Activated T-helper 1 cell treated with Interleukin-2 at 50 U/mL for 16 hours (primary cell): ENCODE measurements at regions not wholly inside any gene's neighbourhood (a gene's known extent, or its start where the extent isn't known, plus 50 kb on each side); places are given as distances from the start of the nearest gene placed in this dataset.

Source experiments
- DNase-seq: peaks from one replicate; pipeline ENCODE4 v3.0.0-alpha.2; 2020; ENCODE audit warnings: low read depth

DNA sequence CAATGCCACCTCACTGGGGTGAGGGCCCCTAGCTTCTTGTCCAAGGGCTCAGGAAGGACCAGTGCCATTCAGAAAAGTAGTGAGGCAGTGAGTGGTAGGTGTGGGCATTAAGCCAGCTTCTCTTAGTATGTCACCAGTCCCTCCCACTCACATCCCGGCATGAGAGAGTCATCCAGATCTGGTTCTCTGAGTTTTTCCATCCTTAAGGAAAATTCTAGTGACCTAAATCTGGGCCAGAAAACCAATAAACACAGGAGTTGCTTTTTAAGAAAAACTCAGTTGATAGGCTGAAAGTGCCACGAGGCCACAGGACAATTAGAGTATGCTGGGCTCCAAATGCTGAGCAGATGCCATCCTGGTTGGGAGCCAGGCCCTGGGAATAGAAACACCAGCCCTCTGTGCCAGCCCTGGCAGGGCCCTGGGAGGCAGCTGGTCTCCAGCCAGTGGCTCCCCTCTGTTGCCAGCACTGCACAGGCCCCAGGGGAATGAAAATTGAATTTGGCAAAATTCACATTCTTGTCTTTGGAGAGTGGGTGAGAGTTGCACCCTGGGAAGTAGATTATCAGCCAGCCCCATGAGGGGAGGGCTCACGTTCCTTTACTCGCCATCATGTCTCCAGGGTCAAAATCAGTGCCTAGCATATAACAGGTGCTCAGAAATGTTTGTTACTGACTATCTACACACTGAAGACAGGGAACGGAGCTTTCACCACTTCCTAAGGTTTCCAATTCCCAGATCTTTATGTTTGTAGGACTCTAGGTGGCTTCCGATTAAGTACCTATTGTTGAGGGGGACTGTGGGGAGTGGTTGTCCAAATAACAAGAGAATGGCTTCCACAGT lies 52.8 kb downstream of the FAM43A start:
- DNase-seq, result no peak

DNA sequence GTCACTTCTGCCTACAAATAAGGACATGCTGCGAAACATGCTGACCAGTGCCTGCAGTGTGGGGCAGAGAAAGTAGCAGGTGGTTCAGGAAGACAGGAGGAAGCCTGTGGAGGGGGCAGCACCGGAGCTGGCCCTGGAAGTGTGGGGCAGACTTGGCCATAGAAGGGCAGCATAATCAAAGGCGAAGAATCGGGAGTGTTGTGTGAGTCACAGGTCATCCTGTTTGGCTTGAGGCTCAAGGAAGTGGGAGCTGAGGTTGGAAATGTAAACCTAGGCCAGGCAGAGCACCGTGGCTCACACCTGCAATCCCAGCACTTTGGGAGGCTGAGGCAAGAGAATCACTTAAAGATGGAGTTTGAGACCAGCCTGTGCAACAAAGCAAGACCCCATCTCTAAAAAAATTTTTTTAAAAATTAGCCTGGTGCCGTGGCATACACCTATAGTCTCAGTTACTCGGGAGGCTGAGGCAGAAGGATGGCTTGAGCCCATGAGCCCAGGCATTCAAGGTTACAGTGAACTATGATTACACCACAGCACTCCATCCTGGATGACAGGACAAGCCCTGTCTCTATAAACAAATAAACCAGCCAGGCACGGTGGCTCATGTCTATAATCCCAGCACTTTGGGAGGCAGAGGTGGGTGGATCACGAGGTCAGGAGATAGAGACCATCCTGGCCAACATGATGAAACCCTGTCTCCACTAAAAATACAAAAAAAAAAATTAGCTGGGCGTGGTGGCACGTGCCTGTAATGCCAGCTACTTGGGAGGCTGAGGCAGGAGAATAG lies 54.0 kb downstream of the FAM43A start:
- no peak for DNase-seq

DNA sequence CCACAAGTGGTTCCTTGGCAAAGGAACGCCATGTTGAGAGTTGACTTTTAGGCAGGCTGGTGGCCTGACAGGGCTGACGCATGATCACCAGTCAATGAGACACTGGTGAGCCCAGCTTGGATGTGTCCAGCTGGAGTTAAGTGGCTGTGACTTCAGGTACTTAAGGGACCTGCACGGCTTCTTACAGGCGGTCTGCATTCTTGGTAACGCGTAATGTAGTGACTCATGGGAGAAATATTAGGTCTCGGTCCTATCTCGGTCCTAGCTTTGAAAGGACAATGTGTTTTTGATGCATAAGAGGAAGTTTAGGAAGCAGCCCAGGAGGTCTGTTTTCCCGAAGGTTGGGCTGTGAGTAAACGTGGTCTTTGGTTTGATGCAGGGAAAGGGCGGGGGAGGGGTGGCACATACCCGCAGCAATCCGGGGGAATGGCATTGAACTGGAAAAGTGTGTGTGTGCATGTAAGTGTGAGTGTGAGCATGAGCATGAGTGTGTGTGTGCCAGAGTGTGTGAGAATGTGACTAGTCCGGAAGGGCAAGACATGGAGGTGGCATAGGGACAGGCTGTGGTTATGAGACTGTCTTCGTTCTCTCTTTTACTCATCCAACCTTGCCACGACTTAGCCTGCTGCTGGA lies 55.3 kb downstream of the FAM43A start:
- DNase-seq, result no peak

DNA sequence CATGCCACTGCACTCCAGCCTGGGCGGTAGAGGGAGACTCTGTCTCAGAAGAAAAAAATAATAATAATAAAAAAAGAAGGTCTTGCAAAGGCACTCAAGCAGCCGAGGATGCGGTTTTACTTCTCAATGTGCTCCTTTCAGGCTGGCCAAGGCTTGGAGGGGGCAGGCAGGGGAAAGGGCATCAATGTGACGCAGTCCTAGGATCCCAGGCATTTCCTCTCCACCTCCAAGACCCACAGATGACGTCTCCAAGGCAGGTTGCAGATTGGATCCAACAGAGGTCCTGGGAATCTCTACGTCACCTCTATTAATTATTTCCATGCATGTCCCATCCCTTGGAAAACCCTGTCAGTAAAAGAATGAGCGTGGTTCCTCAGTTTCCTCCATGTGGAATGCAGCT lies 56.2 kb downstream of the FAM43A start:
- DNase-seq, result no peak

DNA sequence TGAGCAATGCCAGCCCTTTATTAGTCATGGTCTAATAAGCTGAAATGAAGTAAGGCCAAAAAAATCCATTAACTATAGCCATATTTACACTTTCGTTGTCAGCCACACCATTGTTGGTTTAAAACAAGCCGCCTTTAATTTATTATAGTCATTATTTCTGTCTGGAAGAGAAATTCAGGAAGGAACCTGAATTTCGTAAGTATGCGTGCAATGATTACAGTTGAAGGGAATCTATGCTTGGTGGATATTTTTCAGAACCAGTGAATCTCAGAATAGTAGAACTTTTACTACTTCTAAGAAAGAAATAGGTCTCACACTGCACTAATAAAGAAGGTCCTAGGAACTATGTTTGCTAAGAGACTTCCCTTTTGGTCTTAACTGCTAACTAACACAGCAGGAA lies 59.1 kb downstream of the FAM43A start:
- DNase-seq, result no peak

DNA sequence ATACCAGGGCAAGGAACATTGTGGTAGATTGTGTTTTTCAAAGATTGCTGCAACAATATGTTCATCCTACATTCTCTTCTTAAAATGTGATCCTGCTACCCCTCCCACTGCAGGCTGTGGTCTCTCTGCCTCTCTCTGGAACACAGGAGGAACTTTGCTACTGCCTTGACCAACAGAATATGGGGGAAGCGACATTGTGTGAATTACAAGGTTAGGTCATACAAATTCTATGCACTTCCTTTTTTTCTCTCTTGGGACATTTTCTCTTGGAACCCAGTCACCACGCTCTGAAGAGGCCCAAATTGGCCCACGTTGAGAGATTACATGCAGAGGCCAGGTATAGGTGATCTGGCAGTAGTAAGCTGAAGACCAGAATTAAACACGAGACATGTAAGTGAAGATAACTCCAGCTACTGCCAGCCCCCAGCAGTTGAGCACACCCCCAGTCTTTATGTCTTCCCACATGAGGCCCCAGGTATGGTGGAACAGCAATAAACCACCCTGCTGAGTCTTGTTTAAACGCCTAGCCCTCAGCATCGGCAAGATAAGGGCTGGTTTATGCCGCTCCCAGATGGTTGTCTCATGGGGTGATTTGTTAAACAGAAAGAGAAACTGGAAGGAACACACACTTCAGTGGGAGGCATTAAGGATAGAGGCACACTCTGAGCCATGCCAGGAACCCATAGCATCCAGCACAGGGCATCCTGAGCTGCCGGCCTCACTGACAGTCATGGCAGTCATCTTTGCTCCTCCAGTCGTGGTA lies 59.9 kb downstream of the FAM43A start:
- DNase-seq, result no peak

DNA sequence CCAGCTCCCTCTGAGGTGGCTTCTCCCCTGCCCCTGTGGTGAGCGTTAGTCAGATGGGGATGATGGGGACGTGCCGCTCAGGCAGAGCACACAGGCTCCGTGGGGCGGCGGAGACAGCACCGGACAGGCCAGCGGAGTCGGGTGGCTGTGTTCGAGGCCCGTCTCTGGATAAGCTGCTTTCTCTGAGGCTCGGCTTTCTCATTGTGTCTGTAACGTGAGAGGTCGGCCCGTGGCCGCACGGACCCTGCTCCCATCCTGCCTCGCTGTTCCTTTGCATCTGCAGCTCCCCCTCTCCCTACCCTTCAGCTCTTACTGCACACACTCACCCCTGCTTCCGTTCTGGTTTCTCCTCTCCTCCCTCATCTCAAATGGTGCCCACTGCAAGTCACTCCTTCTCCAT lies 62.5 kb downstream of the FAM43A start:
- no peak for DNase-seq

DNA sequence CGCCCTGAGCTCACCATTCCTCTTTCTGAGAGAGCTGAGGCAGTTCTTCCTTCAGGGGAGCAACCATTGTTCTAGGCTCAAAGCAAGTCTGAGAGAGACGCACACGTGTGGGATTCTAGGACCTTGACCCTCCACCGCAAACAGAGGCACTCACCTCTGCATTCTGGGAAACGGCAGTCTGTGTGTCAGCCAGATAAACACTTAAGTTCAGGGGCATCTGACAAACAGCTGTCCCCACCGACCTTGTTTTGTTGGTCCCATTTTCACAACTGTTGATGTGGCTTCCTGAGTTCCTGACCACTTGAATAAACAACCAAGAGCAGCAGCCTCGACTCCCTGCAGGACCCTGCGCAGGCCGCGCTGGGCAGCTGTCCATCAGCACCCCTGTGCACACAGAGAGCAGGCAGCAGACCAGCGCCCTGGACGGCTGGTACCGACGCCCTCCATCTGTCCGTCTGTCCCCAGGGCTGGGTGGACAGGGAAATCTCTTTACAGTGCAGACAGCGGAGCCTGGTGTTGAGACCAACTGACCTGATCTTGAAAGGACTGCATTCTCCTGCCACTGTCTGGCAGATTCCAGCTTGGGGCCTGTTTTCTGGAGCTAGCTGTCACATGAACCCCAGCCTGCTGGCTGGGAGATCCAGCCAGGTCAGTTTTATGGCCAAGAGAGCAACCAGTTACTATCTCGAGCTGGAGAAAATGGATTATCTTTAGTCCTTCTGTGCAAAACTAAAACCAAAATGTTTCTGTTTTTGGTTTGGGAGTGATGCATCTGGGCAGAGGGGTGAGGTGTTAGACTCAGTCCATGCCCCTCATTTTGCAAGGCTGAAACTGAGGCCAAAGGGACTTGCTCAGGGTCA lies 64.2 kb downstream of the FAM43A start:
- DNase-seq, result no peak

DNA sequence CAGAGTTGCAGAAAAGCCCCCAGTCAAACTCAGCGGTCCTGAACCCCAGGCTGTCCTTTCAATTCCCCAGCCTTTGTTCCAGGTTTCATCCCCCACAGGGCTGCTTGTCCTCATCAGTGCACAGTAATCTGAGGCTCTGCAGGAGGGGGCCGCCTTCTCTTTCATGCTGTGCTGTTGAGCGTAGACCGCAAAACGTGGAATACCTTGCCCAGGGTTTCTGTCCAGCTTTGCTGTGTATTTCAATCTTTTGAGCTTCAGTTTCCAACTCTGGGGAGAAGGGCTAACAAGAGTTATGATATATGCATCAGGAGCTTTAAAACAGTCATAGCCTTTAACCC lies 64.8 kb downstream of the FAM43A start:
- no peak for DNase-seq

DNA sequence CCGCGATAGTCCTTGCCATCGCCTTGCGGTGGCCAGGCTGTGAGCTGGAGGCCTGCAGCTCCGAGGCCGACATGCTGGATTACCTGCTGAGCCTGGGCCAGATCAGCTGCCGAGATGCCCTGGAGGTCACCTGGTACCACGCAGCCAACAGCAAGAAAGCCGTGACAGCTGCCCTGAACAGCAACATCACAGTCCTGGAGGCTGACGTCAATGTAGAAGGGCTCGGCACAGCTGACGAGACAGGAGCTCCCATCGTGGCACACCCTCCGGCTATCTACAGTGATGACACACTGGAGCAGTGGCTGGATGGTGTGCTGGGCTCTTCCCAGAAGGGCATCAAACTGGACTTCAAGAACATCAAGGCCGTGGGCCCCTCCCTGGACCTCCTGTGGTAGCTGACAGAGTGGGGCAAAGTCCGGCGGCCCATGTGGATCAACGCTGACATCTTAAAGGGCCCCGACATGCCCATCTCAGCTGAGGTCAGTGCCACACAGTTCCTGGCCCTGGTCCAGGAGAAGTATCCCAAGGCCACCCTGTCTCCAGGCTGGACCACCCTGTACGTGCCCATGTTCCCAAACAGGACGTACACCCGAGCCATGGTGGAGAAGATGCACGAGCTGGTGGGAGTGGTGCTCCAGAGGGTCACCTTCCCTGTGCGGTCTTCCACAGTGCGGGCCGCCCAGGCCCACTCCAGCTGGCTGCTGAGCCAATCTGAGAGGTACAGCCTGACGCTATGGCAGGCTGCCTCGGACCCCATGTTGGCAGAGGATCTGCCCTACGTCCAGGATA lies 70.2 kb downstream of the FAM43A start:
- no peak for DNase-seq

DNA sequence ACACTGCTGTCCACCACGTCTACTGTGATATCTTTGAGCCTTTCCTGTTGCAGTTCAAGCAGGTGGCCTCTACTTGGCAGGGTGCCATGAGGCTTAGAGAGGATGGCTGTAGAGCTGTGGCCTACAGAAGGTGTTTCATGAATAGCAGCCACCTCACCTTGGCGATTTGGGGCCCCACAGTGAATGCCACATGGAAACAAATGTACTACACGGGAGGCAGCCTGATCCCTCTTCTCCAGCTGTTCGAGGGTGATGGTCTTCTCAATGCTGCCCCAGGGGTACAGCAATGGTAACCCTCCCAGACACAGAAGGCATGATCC lies 70.7 kb downstream of the FAM43A start:
- no peak for DNase-seq

DNA sequence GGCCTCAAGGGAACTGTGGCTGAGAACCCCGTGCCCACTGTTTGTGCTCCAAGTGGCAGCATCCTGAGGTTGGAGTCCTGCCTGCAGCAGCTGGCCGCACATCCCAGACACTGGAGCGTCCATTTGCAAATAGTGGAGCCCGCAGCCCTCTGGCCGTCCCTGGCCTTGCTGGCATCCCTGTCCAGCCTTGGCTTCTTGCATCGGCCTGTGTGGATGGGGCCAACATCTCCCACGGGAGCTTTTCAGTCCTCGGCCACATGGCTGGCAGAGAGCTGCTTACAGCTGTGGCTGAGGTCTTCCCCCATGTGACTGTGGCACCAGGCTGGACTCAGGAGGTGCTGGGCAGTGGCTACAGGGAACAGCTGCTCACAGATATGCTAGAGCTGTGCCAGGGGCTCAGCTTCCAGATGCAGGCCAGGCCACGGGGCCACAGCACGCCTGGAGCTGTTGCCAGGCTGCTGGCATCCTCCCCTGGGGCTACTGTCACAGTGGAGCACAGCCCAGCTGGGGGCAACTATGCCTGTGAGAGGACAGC lies 71.2 kb downstream of the FAM43A start:
- no peak for DNase-seq

DNA sequence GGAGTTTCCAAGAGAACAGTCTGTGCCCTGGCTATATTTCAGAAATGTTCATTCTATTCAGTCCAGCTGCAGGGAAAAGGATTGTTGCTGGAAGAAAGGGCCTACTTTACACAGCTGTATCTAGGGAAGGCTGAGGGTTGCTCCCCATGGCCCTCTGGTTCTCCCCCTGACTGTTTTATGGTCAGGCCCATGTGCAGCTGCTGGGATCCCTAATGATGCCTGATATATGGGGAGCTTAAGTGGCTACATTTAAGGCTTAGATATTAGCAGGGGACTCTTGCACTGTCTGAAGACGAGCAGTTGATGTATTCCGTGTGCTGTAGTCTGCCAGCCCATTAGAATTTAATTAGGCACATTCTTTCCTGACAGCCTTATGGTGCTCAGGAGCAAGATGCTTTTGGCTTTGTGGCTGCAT lies 72.0 kb downstream of the FAM43A start:
- no peak for DNase-seq

DNA sequence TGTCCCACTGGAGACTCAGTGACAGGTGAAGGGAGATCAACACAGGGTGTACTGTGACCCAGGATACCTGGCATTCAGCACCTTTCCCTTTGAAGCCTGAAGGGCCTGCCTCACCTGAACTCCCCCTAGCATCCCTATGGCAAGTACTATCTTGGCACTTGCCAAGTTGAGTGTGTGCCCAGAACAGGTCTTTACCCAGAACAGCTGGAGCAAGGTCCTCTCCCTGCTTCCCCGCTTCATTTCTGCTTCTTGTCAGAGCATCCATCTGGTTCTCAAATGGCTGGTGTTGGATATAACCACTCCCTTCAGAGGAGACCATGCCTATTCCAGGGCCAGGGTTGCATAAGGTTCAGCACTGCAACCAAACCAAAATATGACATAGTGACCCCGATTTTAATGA lies 73.0 kb downstream of the FAM43A start:
- DNase-seq, result no peak

DNA sequence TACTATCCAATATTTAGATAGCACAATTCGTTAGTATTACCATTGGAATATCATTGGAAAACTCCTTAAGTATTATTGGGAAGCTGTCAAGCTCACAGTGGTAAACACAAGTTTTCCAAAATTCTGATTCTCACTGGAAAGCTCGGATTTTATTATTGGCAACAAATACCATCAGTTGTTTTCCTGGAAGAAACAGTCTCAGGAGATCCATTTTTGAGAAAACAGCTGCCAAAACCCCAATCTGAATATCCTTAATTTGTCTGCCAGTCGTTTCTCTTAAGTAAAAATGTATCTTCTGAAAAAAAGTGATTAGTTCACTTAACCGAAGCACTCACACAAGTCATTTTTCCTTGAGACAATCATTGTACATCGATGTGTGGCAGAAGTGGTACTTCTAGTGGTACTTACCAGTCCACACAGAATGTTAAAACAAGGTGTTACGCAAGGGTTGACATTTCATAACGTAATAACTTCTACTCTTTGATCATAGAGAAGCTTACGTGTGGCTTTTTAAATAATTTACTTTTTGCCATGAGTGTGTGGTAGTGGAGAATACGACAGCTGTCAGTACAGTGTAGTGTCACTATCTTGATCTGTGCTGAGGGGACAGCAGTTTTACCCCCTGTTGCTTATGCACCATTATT lies 74.9 kb downstream of the FAM43A start:
- no peak for DNase-seq

DNA sequence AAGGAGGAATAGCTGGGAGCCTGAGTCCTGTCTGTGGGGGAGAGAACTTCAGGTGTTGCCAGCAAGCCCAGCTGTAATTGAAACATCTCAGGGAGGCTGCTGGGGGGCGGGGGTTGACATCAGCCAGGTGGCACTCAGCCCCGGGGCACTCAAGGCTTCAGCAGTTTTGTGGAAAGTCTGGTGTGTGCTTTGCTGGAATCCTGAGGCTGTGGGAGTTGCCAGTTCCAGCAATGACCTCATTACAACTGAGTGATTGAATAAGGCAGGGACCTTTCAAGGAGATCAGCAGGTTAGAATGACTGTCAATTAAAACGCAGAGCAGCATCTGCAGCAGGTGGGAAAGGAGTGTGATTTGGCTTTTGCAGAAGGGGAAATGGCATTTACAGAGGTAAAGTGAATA lies 75.7 kb downstream of the FAM43A start:
- DNase-seq, result no peak

DNA sequence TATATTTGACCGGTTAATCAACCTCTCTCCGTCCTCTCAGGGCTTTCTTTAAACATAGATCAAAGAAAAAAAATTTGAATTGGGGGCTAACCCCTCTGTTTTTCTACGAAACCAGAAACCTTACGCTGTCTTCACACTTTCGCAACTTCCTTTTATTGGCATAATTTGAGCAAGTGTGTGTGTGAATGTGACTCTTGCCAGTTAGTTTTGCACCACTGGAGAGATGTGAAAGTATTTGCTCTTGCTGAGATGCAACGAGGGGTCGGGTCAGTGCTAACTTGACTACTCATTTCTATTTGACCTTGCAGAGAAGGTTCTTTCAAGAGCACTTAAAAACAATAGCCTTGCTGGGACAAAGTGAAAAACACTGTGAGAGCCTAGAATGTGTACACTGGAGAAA lies 81.2 kb downstream of the FAM43A start:
- DNase-seq, result no peak

DNA sequence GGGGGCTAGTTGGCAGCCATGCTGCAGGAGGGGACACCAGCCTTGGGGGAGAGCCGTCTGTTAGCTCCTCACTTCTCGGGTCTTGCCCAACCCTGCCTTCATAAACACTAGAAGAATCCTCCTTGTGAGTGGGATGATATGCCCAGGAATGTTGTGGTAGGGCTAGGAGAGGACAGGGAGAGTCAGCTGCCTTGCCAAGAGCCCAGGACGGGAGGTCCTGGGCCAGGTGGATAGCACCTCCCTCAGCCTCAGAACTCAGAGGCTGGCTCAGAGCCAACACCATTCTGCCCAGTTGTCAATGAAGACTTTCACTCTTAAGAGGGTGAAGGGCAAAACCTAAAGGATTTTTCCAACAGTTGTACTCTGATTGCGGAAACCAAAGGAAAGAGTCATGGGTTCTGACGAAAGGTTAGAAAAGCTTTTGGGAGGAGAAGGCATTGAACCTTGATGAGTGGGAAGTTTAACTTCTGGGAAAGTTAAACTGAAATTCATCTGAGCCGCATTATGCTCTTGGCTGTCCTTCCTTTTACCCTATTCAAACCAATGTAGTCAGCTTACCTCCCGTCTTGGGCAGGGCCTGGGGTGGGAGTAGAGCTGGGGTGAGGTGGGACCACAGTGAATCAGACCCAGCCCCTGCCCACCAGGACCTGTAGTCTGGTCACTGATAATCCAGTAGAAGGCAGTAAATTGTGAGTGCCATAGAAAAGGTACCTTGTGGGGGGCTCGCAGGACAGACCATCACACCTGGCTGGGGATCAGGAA lies 81.9 kb downstream of the FAM43A start:
- DNase-seq, result no peak

DNA sequence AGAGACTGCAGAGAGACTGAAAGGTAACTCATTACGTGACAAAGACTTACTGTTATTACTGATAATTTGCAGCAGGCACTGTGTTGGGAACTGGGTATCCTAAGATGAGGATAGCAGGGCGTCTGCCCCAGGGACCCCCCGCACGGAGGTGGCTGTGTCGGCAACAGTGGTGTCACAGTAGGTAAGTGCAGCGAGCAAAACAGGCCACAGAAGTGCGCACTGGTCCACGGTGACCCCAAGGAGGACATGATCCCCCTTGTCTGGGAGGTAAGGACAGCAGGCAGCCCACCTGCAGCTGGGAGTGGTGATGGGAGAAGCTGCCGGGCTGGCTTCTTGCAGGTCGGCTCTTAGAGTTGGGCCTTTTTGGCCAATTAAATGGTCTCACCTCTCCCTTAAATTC lies 82.9 kb downstream of the FAM43A start:
- no peak for DNase-seq
